Erythroblast (primary cell): ENCODE measurements at regions not wholly inside any gene's neighbourhood (a gene's known extent, or its start where the extent isn't known, plus 50 kb on each side); places are given as distances from the start of the nearest gene placed in this dataset.

Experiments used
- GATA1 ChIP-seq: IDR thresholded peaks from 2 replicates; pipeline ENCODE4 v1.6.1; 2011; ENCODE audit warnings: low read depth, mild to moderate bottlenecking, control low read depth, low read length, moderate library complexity
- POLR2A ChIP-seq: IDR thresholded peaks from 2 replicates; pipeline ENCODE4 v1.6.1; 2011; ENCODE audit warnings: mild to moderate bottlenecking, low read length

- TF ChIP-seq POLR2A (no peak), GATA1 (no peak)
Observed at GRCh38 chrX:39414290-39414854, 613.1 kb downstream of the MID1IP1 start.
